DND-41 (cell line): ENCODE measurements at regions not wholly inside any gene's neighbourhood (a gene's known extent, or its start where the extent isn't known, plus 50 kb on each side); places are given as distances from the start of the nearest gene placed in this dataset.

ENCODE experiments used
- ATAC-seq: fragments of 200-7000 bp; cut with Tn5 transposase; 3 replicates; pipeline ENCODE4 v1.9.1; 2021; ENCODE audit warnings: low read depth; ENCODE audit not compliant: insufficient read depth
- DNase-seq: peaks from one replicate; pipeline ENCODE4 v3.0.0-alpha.2; 2020
- H2AFZ ChIP-seq: 2 replicates; pipeline ENCODE4 v1.6.0; 2012; ENCODE audit warnings: low read depth, low read length
- H3K27ac ChIP-seq: 2 replicates; pipeline ENCODE4 v1.5.1; 2012; ENCODE audit warnings: low read length, inconsistent platforms
- H3K27me3 ChIP-seq: fragments of 200-600 bp; sonication (generic); 2 replicates; pipeline ENCODE4 v1.6.0; 2012; ENCODE audit warnings: low read length, mild to moderate bottlenecking, inconsistent platforms; ENCODE audit not compliant: insufficient read depth, poor library complexity
- H3K36me3 ChIP-seq: 2 replicates; pipeline ENCODE4 v1.5.1; 2012; ENCODE audit warnings: low read length, inconsistent platforms; ENCODE audit not compliant: insufficient read depth
- H3K4me1 ChIP-seq: 2 replicates; pipeline ENCODE4 v1.5.1; 2012; ENCODE audit warnings: mild to moderate bottlenecking, low read length; ENCODE audit not compliant: insufficient read depth
- H3K4me2 ChIP-seq: 2 replicates; pipeline ENCODE4 v1.6.0; 2012; ENCODE audit warnings: mild to moderate bottlenecking, moderate library complexity, low read length, inconsistent platforms; ENCODE audit not compliant: insufficient read depth
- H3K4me3 ChIP-seq, 2 experiments: fragments of 200-600 bp in 1 of 2; shearing (Covaris generic) in 1 of 2; 2 replicates each; pipeline ENCODE4 v1.5.1; 2012 to 2016; ENCODE audit warnings: inconsistent platforms in 2 of 2, low read length in 2 of 2, mild to moderate bottlenecking in 2 of 2, low read depth in 1 of 2, moderate library complexity in 1 of 2
- H3K79me2 ChIP-seq: 2 replicates; pipeline ENCODE4 v1.6.0; 2012; ENCODE audit warnings: low read length, inconsistent platforms; ENCODE audit not compliant: insufficient read depth
- H3K9ac ChIP-seq: 2 replicates; pipeline ENCODE4 v1.6.0; 2012; ENCODE audit warnings: low read depth, mild to moderate bottlenecking, inconsistent platforms, low read length, moderate library complexity
- H3K9me3 ChIP-seq: 2 replicates; pipeline ENCODE4 v1.5.1; 2012; ENCODE audit warnings: low read length, moderate library complexity, mild to moderate bottlenecking, inconsistent platforms; ENCODE audit not compliant: insufficient read depth, severe bottlenecking
- H4K20me1 ChIP-seq: 2 replicates; pipeline ENCODE4 v1.6.0; 2012; ENCODE audit warnings: low read length; ENCODE audit not compliant: insufficient read depth
- CTCF ChIP-seq: IDR thresholded peaks from 2 replicates; pipeline ENCODE4 v1.5.1; 2012; ENCODE audit warnings: borderline replicate concordance, low read length, moderate library complexity, mild to moderate bottlenecking; ENCODE audit not compliant: poor library complexity, severe bottlenecking; ENCODE audit errors: extremely low read depth
- EZH2 ChIP-seq: IDR thresholded peaks from 3 replicates; pipeline ENCODE4 v1.6.1; 2012; ENCODE audit warnings: borderline replicate concordance, low read depth, mild to moderate bottlenecking, moderate library complexity, low read length, inconsistent platforms; ENCODE audit not compliant: severe bottlenecking

GRCh38 chr5:174186096-174186695, 140.7 kb downstream of the NSG2 start:
- no peak overlapping the region for H3K27ac ChIP-seq
- TF ChIP-seq CTCF (no peak), EZH2 (no peak)
- ATAC-seq = no peak

GRCh38 chr5:174187001-174187400, 141.5 kb downstream of the NSG2 start:
- H3K9ac ChIP-seq = no peak overlapping the region
- no peaks in the 10 kb centered on the region for H3K9me3 ChIP-seq
- no peak overlapping the region for H3K27ac ChIP-seq
- no peaks in the 10 kb centered on the region for H4K20me1 ChIP-seq
- no peaks in the 10 kb centered on the region for H3K79me2 ChIP-seq
- TF ChIP-seq CTCF (no peak), EZH2 (no peak)
- no peak overlapping the region for H2AFZ ChIP-seq
- no peaks in the 10 kb centered on the region for H3K4me1 ChIP-seq
- H3K27me3 ChIP-seq = peaks cover 15% of the 10 kb centered on the region
- H3K4me3 ChIP-seq = no peak overlapping the region
- H3K36me3 ChIP-seq = no peaks in the 10 kb centered on the region
- no peak for DNase-seq
- no peak overlapping the region for H3K4me2 ChIP-seq
- ATAC-seq = no peak

More at GRCh38 chr5:174186096-174186695, 140.7 kb downstream of the NSG2 start:
- no peak overlapping the region for H3K9ac ChIP-seq
- peaks cover 16% of the 10 kb centered on the region for H3K27me3 ChIP-seq
- H4K20me1 ChIP-seq = no peaks in the 10 kb centered on the region
- no peak for DNase-seq
- H3K4me1 ChIP-seq = no peaks in the 10 kb centered on the region
- no peaks in the 10 kb centered on the region for H3K79me2 ChIP-seq
- no peaks in the 10 kb centered on the region for H3K36me3 ChIP-seq
- no peaks in the 10 kb centered on the region for H3K9me3 ChIP-seq
- H3K4me2 ChIP-seq = no peak overlapping the region
- H2AFZ ChIP-seq = no peak overlapping the region
- no peak overlapping the region for H3K4me3 ChIP-seq

- DNase-seq = no peak
- H3K4me3 ChIP-seq = no peak overlapping the region
- TF ChIP-seq EZH2 (no peak), CTCF (no peak)
- H3K79me2 ChIP-seq = no peaks in the 10 kb centered on the region
- no peak overlapping the region for H3K4me2 ChIP-seq
- H4K20me1 ChIP-seq = no peaks in the 10 kb centered on the region
- no peaks in the 10 kb centered on the region for H3K36me3 ChIP-seq
- peaks cover 15% of the 10 kb centered on the region for H3K27me3 ChIP-seq
- H3K27ac ChIP-seq = no peak overlapping the region
- ATAC-seq = no peak
- H2AFZ ChIP-seq = no peak overlapping the region
- no peaks in the 10 kb centered on the region for H3K9me3 ChIP-seq
- H3K4me1 ChIP-seq = no peaks in the 10 kb centered on the region
- H3K9ac ChIP-seq = no peak overlapping the region
These were observed 142.0 kb downstream of the NSG2 start for GRCh38 chr5:174187481-174187880.

GRCh38 chr5:174188295-174188694, 142.8 kb downstream of the NSG2 start:
- no peak overlapping the region for H3K4me2 ChIP-seq
- H3K36me3 ChIP-seq = no peaks in the 10 kb centered on the region
- TF ChIP-seq CTCF = no peak
- TF ChIP-seq EZH2 = no peak
- DNase-seq = no peak
- H2AFZ ChIP-seq = no peak overlapping the region
- H4K20me1 ChIP-seq = no peaks in the 10 kb centered on the region
- H3K27ac ChIP-seq = no peak overlapping the region
- H3K4me1 ChIP-seq = no peaks in the 10 kb centered on the region
- H3K4me3 ChIP-seq = no peak overlapping the region
- no peaks in the 10 kb centered on the region for H3K79me2 ChIP-seq
- H3K9ac ChIP-seq = no peak overlapping the region
- no peak for ATAC-seq
- no peaks in the 10 kb centered on the region for H3K9me3 ChIP-seq
- H3K27me3 ChIP-seq = peaks cover 15% of the 10 kb centered on the region
